Suprapubic skin (tissue), 3 donors: ENCODE measurements at regions not wholly inside any gene's neighbourhood (a gene's known extent, or its start where the extent isn't known, plus 50 kb on each side); places are given as distances from the start of the nearest gene placed in this dataset.
"Not testable (repeated sequence)": the region's sequence is repeated elsewhere in the genome, so short reads cannot be mapped to it uniquely, and the experiment has no call there.

Experiments
- CTCF ChIP-seq, 2 donors: fragments of 200-600 bp in 1 of 2; fragments of 450-650 bp in 1 of 2; sonication (generic) in 1 of 2; IDR thresholded peaks; one replicate each; pipeline ENCODE4 v1.5.1; 2016 to 2019; ENCODE audit warnings: antibody characterized with exemption in 2 of 2, mild to moderate bottlenecking in 1 of 2, moderate library complexity in 1 of 2
- POLR2A ChIP-seq, 2 donors: fragments of 450-650 bp; IDR thresholded peaks; one replicate each; pipeline ENCODE4 v1.6.1; 2017; ENCODE audit warnings: antibody characterized with exemption in 2 of 2, mild to moderate bottlenecking in 2 of 2, moderate library complexity in 2 of 2

- TF ChIP-seq CTCF, POLR2A (IDR thresholded peaks at IDR 0.05): not testable (repeated sequence)
Measured at GRCh38 chr15:21280272-21280671, 160.0 kb downstream of the POTEB3 start.
